Activated B cell treated with CpG ODN at 0.5 μM for 24 hours (primary cell): ENCODE measurements at regions not wholly inside any gene's neighbourhood (a gene's known extent, or its start where the extent isn't known, plus 50 kb on each side); places are given as distances from the start of the nearest gene placed in this dataset.

Experiments used
- ATAC-seq: fragments of 200-7000 bp; cut with Tn5 transposase; one replicate; pipeline ENCODE4 v1.10.0; 2021; ENCODE audit warnings: low read depth, mild to moderate bottlenecking, moderate library complexity
- CTCF ChIA-PET: fragments of 350-600 bp; sonication (Branson Sonifier 250); formaldehyde crosslinking; loops from one replicate; lab custom pipeline; 2021; ENCODE audit warnings: antibody characterized with exemption; lab: Charles Lee
- POLR2A ChIA-PET: fragments of 350-600 bp; sonication (Branson Sonifier 250); formaldehyde crosslinking; loops from one replicate; lab custom pipeline; 2021; ENCODE audit warnings: antibody characterized with exemption; lab: Charles Lee
- DNase-seq: peaks from one replicate; pipeline ENCODE4 v3.0.0; 2022
- H3K27ac Mint-ChIP-seq: one replicate; pipeline ENCODE4 v1.8.0; 2020; ENCODE audit warnings: mixed read lengths
- H3K27me3 Mint-ChIP-seq: one replicate; pipeline ENCODE4 v1.8.0; 2021; ENCODE audit warnings: mixed read lengths
- H3K36me3 Mint-ChIP-seq: one replicate; pipeline ENCODE4 v1.8.0; 2021; ENCODE audit warnings: low read depth, mixed read lengths
- H3K4me1 Mint-ChIP-seq: one replicate; pipeline ENCODE4 v1.8.0; 2021; ENCODE audit warnings: mixed read lengths
- H3K4me3 Mint-ChIP-seq: one replicate; pipeline ENCODE4 v1.8.0; 2020; ENCODE audit warnings: mild to moderate bottlenecking, mixed read lengths
- H3K9me3 Mint-ChIP-seq: one replicate; pipeline ENCODE4 v1.8.0; 2020; ENCODE audit warnings: mixed read lengths
- CTCF ChIP-seq: fragments of 200-600 bp; IDR thresholded peaks from one replicate; pipeline ENCODE4 v1.8.0; 2022; ENCODE audit warnings: antibody characterized with exemption, mild to moderate bottlenecking
- intact Hi-C: fragments of 100-400 bp; cut with micrococcal nuclease; formaldehyde crosslinking; loops from one replicate; pipeline ENCODE4 v1.15.1; 2024

- intact Hi-C loops: no loop called here
These were observed 181.0 kb upstream of the MAST4 start for GRCh38 chr5:66415208-66415607.

GRCh38 chr5:66416698-66417097, 179.5 kb upstream of the MAST4 start:
- TF ChIP-seq CTCF: no peak
- POLR2A ChIA-PET: no interaction called here
- Mint-ChIP-seq H3K27me3 (no peaks in the 10 kb centered on the region), H3K4me1 (peaks cover 4% of the 10 kb centered on the region), H3K4me3 (no peak overlapping the region), H3K27ac (no peak overlapping the region), H3K9me3 (no peaks in the 10 kb centered on the region), H3K36me3 (no peaks in the 10 kb centered on the region)
- DNase-seq (no peak), ATAC-seq (no peak)
- CTCF ChIA-PET: no interaction called here
- intact Hi-C loops: no loop called here

More at GRCh38 chr5:66415208-66415607, 181.0 kb upstream of the MAST4 start:
- POLR2A ChIA-PET: no interaction called here
- H3K4me3 Mint-ChIP-seq: no peak overlapping the region
- H3K9me3 Mint-ChIP-seq: no peaks in the 10 kb centered on the region
- no peak for ATAC-seq
- H3K4me1 Mint-ChIP-seq: peaks cover 4% of the 10 kb centered on the region
- TF ChIP-seq CTCF: no peak
- no peak for DNase-seq
- H3K27ac Mint-ChIP-seq: no peak overlapping the region
- H3K36me3 Mint-ChIP-seq: no peaks in the 10 kb centered on the region
- H3K27me3 Mint-ChIP-seq: no peaks in the 10 kb centered on the region
- CTCF ChIA-PET: no interaction called here

- no peak for DNase-seq
- CTCF ChIA-PET: no interaction called here
- Mint-ChIP-seq H3K4me1 (peaks cover 4% of the 10 kb centered on the region), H3K27ac (no peak overlapping the region), H3K4me3 (no peak overlapping the region), H3K9me3 (peaks cover 6% of the 10 kb centered on the region), H3K36me3 (no peaks in the 10 kb centered on the region), H3K27me3 (no peaks in the 10 kb centered on the region)
- ATAC-seq: no peak
- intact Hi-C loops: no loop called here
- POLR2A ChIA-PET: no interaction called here
- TF ChIP-seq CTCF: no peak
These were observed 178.4 kb upstream of the MAST4 start for GRCh38 chr5:66417781-66418180.

- POLR2A ChIA-PET: no interaction called here
- Mint-ChIP-seq H3K27me3 (no peaks in the 10 kb centered on the region), H3K36me3 (peaks cover 3% of the 10 kb centered on the region), H3K4me1 (no peaks in the 10 kb centered on the region), H3K27ac (no peak overlapping the region), H3K9me3 (peaks cover 11% of the 10 kb centered on the region), H3K4me3 (no peak overlapping the region)
- TF ChIP-seq CTCF: no peak
- DNase-seq (no peak), ATAC-seq (no peak)
- CTCF ChIA-PET: no interaction called here
- intact Hi-C loops: no loop called here
These were observed 172.7 kb upstream of the MAST4 start for GRCh38 chr5:66423484-66423883.

- Mint-ChIP-seq H3K4me3 (no peak overlapping the region), H3K36me3 (peaks cover 3% of the 10 kb centered on the region), H3K27ac (no peak overlapping the region), H3K27me3 (peaks cover 6% of the 10 kb centered on the region), H3K4me1 (no peaks in the 10 kb centered on the region), H3K9me3 (peaks cover 13% of the 10 kb centered on the region)
- intact Hi-C loops: no loop called here
- ChIA-PET POLR2A (no interaction called here), CTCF (no interaction called here)
- DNase-seq (no peak), ATAC-seq (no peak)
- no peak for TF ChIP-seq CTCF
These were observed 170.4 kb upstream of the MAST4 start for GRCh38 chr5:66425842-66426241.
